HG03575 (cell line): ENCODE measurements at regions not wholly inside any gene's neighbourhood (a gene's known extent, or its start where the extent isn't known, plus 50 kb on each side); places are given as distances from the start of the nearest gene placed in this dataset.
"Not testable (repeated sequence)": the region's sequence is repeated elsewhere in the genome, so short reads cannot be mapped to it uniquely, and the experiment has no call there.

ENCODE experiments used
- ATAC-seq: cut with Tn5 transposase; IDR thresholded peaks from one replicate; pipeline ENCODE4 v1.9.1; 2021; ENCODE audit not compliant: unreplicated experiment, insufficient number of reproducible peaks, low FRiP score; ENCODE audit errors: extremely low read depth

- ATAC-seq = not testable (repeated sequence)
Measured at GRCh38 chr15:19902388-19902787, 639.2 kb downstream of the GOLGA6L6 start.

DNA sequence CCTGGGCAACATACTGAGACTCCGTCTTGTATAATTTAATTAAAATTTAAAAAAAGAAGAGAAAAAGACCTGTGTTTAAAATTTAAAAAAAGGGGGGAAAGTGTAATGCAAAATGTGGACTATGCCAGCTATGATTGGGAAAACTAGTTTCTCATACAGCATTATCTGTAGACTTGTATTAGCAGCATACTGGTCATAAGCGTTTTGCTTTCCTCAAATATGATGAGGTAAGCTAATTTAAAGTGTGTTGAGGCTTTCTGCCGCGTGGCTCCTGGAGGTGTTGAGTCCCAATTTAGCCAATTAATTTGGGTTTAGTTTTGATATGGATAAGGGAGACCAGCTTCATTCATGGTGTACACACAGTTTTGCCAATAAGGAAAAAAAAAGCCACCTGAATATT is 640.2 kb downstream of the GOLGA6L6 start:
- ATAC-seq = not testable (repeated sequence)

GRCh38 chr15:19899021-19899824 is 642.4 kb downstream of the GOLGA6L6 start:
- no peak for ATAC-seq

DNA sequence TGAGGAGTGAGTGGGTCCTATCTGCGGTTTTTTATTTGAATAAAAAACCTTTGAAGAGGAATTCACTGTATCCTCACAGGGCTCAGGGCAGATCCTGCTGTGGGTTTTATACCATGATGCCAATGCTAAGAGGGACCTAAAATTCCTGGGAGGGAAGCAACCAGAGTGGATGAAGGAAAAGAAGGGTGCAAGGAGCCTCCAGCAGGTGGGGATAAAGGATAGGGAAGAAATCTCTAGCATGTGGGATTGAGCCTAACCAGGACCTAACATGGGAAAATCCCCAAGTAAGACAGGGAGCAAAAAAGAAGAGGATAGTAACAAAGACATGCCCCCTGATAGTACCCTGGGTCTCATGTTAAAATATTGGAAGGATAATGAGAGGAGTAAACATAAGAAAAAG is 652.8 kb downstream of the GOLGA6L6 start:
- ATAC-seq = not testable (repeated sequence)

GRCh38 chr15:19844061-19844460 is 697.5 kb downstream of the GOLGA6L6 start:
- ATAC-seq = not testable (repeated sequence)
